GM18858 (cell line): ENCODE measurements at regions not wholly inside any gene's neighbourhood (a gene's known extent, or its start where the extent isn't known, plus 50 kb on each side); places are given as distances from the start of the nearest gene placed in this dataset.

Experiments
- ATAC-seq: cut with Tn5 transposase; IDR thresholded peaks from one replicate; pipeline ENCODE4 v1.9.1; 2021; ENCODE audit not compliant: unreplicated experiment

- ATAC-seq, result no peak
Measured at GRCh38 chr15:70314018-70314354, 216.3 kb upstream of the TLE3 start.

- no peak for ATAC-seq
Measured at GRCh38 chr15:70313099-70314017, 215.6 kb upstream of the TLE3 start.

GRCh38 chr15:70311821-70312220, 214.1 kb upstream of the TLE3 start:
- ATAC-seq, result no peak

- no peak for ATAC-seq
Measured at GRCh38 chr15:70309716-70310115, 212.0 kb upstream of the TLE3 start.

- ATAC-seq, result no peak
Measured at GRCh38 chr15:70308735-70309434, 211.2 kb upstream of the TLE3 start.

GRCh38 chr15:70308011-70308734, 210.5 kb upstream of the TLE3 start:
- no peak for ATAC-seq

- ATAC-seq, result no peak
Measured at GRCh38 chr15:70306582-70306981, 208.9 kb upstream of the TLE3 start.

GRCh38 chr15:70306081-70306480, 208.4 kb upstream of the TLE3 start:
- ATAC-seq, result no peak

GRCh38 chr15:70303981-70304380, 206.3 kb upstream of the TLE3 start:
- no peak for ATAC-seq

- no peak for ATAC-seq
Measured at GRCh38 chr15:70302360-70302759, 204.6 kb upstream of the TLE3 start.

GRCh38 chr15:70301396-70301795, 203.7 kb upstream of the TLE3 start:
- no peak for ATAC-seq

GRCh38 chr15:70299931-70300869, 202.5 kb upstream of the TLE3 start:
- peak; percentile 95 for ATAC-seq

- ATAC-seq, result no peak
Measured at GRCh38 chr15:70297465-70298058, 199.8 kb upstream of the TLE3 start.

- no peak for ATAC-seq
Measured at GRCh38 chr15:70294731-70295305, 197.1 kb upstream of the TLE3 start.

- ATAC-seq, result no peak
Measured at GRCh38 chr15:70293591-70294470, 196.1 kb upstream of the TLE3 start.

- no peak for ATAC-seq
Measured at GRCh38 chr15:70293138-70293537, 195.4 kb upstream of the TLE3 start.

- ATAC-seq, result no peak
Measured at GRCh38 chr15:70292076-70292760, 194.5 kb upstream of the TLE3 start.
